ENCODE measurements at regions not wholly inside any gene's neighbourhood (a gene's known extent, or its start where the extent isn't known, plus 50 kb on each side); places are given as distances from the start of the nearest gene placed in this dataset.

- Histone ChIP-seq H3K36me3 (no peaks in the 10 kb centered on the region), H3K27me3 (no peaks in the 10 kb centered on the region), H3K4me3 (no peak overlapping the region), H3K27ac (no peak overlapping the region), H3K9me3 (no peaks in the 10 kb centered on the region), H3K4me1 (no peaks in the 10 kb centered on the region)
- TF ChIP-seq CTCF (IDR thresholded peaks at IDR 0.05) = no peak
- no peak for TF ChIP-seq POLR2A (IDR thresholded peaks at IDR 0.05)
- no peak for ATAC-seq
- WGBS (ENCODE audit: insufficient coverage, low coverage, low lambda C conversion rate, missing lambda C conversion rate) = 15% methylated on average over 5 of the region's 5 CpGs
- no peak for DNase-seq
- intact Hi-C loops (cut with DNase I) = no loop called here
Measured at GRCh38 chr9:107999011-107999410, 509.4 kb upstream of the KLF4 start.

- H3K9me3 ChIP-seq = no peaks in the 10 kb centered on the region
- no peaks in the 10 kb centered on the region for H3K36me3 ChIP-seq
- DNase-seq (no peak), ATAC-seq (no peak)
- intact Hi-C loops (cut with DNase I) = no loop called here
- H3K4me1 ChIP-seq = peaks cover 0 to 4% (median 0%) of the 10 kb centered on the region in 4 donors
- H3K27me3 ChIP-seq = no peaks in the 10 kb centered on the region
- WGBS (ENCODE audit: insufficient coverage, low coverage, low lambda C conversion rate, missing lambda C conversion rate) = 46% methylated on average over 2 of the region's 2 CpGs
- no peak overlapping the region for H3K4me3 ChIP-seq
- no peak overlapping the region for H3K27ac ChIP-seq
- no peak for TF ChIP-seq CTCF (IDR thresholded peaks at IDR 0.05)
- no peak for TF ChIP-seq POLR2A (IDR thresholded peaks at IDR 0.05)
Measured at GRCh38 chr9:107994648-107995047, 505.1 kb upstream of the KLF4 start.

- ATAC-seq (no peak), DNase-seq (no peak)
- intact Hi-C loops (cut with DNase I) = no loop called here
- no peaks in the 10 kb centered on the region for H3K9me3 ChIP-seq
- H3K27ac ChIP-seq = no peak overlapping the region
- no peaks in the 10 kb centered on the region for H3K27me3 ChIP-seq
- 58% methylated on average over 2 of the region's 2 CpGs for WGBS (ENCODE audit: insufficient coverage, low coverage, low lambda C conversion rate, missing lambda C conversion rate)
- TF ChIP-seq POLR2A (IDR thresholded peaks at IDR 0.05) (no peak), CTCF (IDR thresholded peaks at IDR 0.05) (no peak)
- H3K36me3 ChIP-seq = no peaks in the 10 kb centered on the region
- peaks cover 0 to 10% (median 0%) of the 10 kb centered on the region in 4 donors for H3K4me1 ChIP-seq
- H3K4me3 ChIP-seq = no peak overlapping the region
Measured at GRCh38 chr9:107992271-107992670, 502.7 kb upstream of the KLF4 start.

- Histone ChIP-seq H3K4me3 (no peak overlapping the region), H3K9me3 (no peaks in the 10 kb centered on the region), H3K4me1 (peaks cover 0 to 10% (median 0%) of the 10 kb centered on the region in 4 donors), H3K36me3 (no peaks in the 10 kb centered on the region), H3K27me3 (no peaks in the 10 kb centered on the region), H3K27ac (no peak overlapping the region)
- intact Hi-C loops (cut with DNase I) = no loop called here
- no peak for TF ChIP-seq CTCF (IDR thresholded peaks at IDR 0.05)
- no peak for TF ChIP-seq POLR2A (IDR thresholded peaks at IDR 0.05)
- DNase-seq (no peak), ATAC-seq (no peak)
- WGBS (ENCODE audit: insufficient coverage, low coverage, low lambda C conversion rate, missing lambda C conversion rate) = no CpG with 5 or more reads among the region's 4 CpGs
Measured at GRCh38 chr9:107991581-107991980, 502.0 kb upstream of the KLF4 start.

- Histone ChIP-seq H3K9me3 (no peaks in the 10 kb centered on the region), H3K27me3 (no peaks in the 10 kb centered on the region), H3K27ac (no peak overlapping the region), H3K36me3 (no peaks in the 10 kb centered on the region), H3K4me1 (peaks cover 0 to 10% (median 0%) of the 10 kb centered on the region in 4 donors), H3K4me3 (no peak overlapping the region)
- peak; percentile 89 to 97 (median 96) for ATAC-seq
- DNase-seq = peak in 1 of 3 donors; percentile 55
- whole genome bisulfite sequencing (ENCODE audit: insufficient coverage, low coverage, low lambda C conversion rate, missing lambda C conversion rate) = 9% methylated on average over 2 of the region's 2 CpGs
- intact Hi-C loops (cut with DNase I) = loop anchor here in 1 of 2 donors (10.0 kb wide), 1 partner anchor 395 kb away; no protein-coding TSS in a partner anchor
- no peak for TF ChIP-seq POLR2A (IDR thresholded peaks at IDR 0.05)
- no peak for TF ChIP-seq CTCF (IDR thresholded peaks at IDR 0.05)
Measured at GRCh38 chr9:107989544-107989943, 500.0 kb upstream of the KLF4 start.

Data from right lobe of liver (tissue), 6 donors.